NT2/D1 (cell line): ENCODE measurements at regions not wholly inside any gene's neighbourhood (a gene's known extent, or its start where the extent isn't known, plus 50 kb on each side); places are given as distances from the start of the nearest gene placed in this dataset.

Source experiments
- SUZ12 ChIP-seq: IDR thresholded peaks from 2 replicates; pipeline ENCODE4 v1.6.1; 2011; ENCODE audit not compliant: insufficient read length, insufficient read depth; ENCODE audit errors: extremely low read depth
- ZNF274 ChIP-seq: IDR thresholded peaks from 2 replicates; pipeline ENCODE4 v1.6.1; 2011; ENCODE audit warnings: mild to moderate bottlenecking, low read depth, low read length

GRCh38 chr11:24356501-24356900 lies 140.4 kb upstream of the LUZP2 start:
- TF ChIP-seq ZNF274 = no peak
- TF ChIP-seq SUZ12 = no peak
